Thoracic aorta (tissue), 2 donors: ENCODE measurements at regions not wholly inside any gene's neighbourhood (a gene's known extent, or its start where the extent isn't known, plus 50 kb on each side); places are given as distances from the start of the nearest gene placed in this dataset.

ENCODE experiments used
- ATAC-seq: fragments of 150-250 bp; one replicate; pipeline ENCODE4 v1.8.0; 2017; ENCODE audit warnings: low read depth; ENCODE audit not compliant: insufficient number of reproducible peaks, low FRiP score
- DNase-seq: peaks from one replicate; pipeline ENCODE4 v3.0.0-alpha.2; 2020; ENCODE audit warnings: low spot score
- H3K27ac ChIP-seq, 2 donors: fragments of 200-600 bp; sonication (generic); 1 replicate in 1 of 2; 2 replicates in 1 of 2; pipeline ENCODE4 v1.5.1; 2016; ENCODE audit warnings: mild to moderate bottlenecking in 2 of 2, moderate library complexity in 2 of 2
- H3K27me3 ChIP-seq: fragments of 200-600 bp; sonication (generic); replicated peaks from 2 replicates; pipeline ENCODE4 v1.6.0; 2016; ENCODE audit warnings: mild to moderate bottlenecking; ENCODE audit not compliant: insufficient read depth
- H3K36me3 ChIP-seq: fragments of 200-600 bp; sonication (generic); one replicate; pipeline ENCODE4 v1.5.1; 2016
- H3K4me1 ChIP-seq, 2 donors: fragments of 200-600 bp; sonication (generic); 1 replicate in 1 of 2; 2 replicates in 1 of 2; pipeline versions ENCODE4 v1.5.1 to v1.6.0; 2016; ENCODE audit warnings: low read depth in 2 of 2, mild to moderate bottlenecking in 1 of 2; ENCODE audit not compliant: control insufficient read depth in 1 of 2
- H3K4me3 ChIP-seq: fragments of 200-600 bp; sonication (generic); 2 replicates; pipeline ENCODE4 v1.5.1; 2016; ENCODE audit warnings: mild to moderate bottlenecking
- H3K9me3 ChIP-seq: fragments of 200-600 bp; sonication (generic); 2 replicates; pipeline ENCODE4 v1.5.1; 2016
- CTCF ChIP-seq: fragments of 200-600 bp; sonication (generic); IDR thresholded peaks from one replicate; pipeline ENCODE4 v1.5.1; 2019; ENCODE audit warnings: antibody characterized with exemption

DNA sequence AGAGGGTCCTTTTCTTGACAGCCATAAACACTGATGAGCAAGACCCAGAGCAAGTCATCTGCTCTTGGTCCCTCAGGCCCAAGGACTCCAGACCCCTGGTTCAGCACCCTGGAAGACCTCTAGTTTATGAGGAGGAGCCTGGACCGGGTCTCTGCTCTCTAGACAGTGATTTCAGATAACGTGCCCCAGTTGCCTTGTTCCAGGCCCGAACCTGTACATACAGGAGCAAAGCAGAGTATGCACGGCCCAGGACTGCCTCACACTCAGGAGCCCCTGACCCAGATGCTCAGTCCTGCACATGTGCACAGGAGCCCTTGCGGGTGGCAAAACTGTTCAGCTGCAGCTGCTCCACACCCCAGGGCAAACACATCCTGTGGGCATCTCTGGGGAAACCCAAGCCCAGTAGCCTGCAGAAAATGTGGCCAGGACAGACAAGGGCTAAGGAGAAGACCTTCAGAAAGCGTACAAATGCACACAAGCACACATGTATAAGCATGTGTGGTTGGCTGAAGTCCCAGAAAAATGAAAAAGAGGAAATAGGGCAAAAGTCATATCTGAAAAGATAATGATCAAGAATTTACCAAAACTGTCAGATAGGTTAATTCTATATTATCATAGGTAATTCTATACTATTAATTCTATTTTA, 59.9 kb upstream of the CORO2B start:
- peak overlapping the region; percentile 83 to 98 for H3K27ac ChIP-seq
- ATAC-seq, result no peak
- TF ChIP-seq CTCF, result no peak

DNA sequence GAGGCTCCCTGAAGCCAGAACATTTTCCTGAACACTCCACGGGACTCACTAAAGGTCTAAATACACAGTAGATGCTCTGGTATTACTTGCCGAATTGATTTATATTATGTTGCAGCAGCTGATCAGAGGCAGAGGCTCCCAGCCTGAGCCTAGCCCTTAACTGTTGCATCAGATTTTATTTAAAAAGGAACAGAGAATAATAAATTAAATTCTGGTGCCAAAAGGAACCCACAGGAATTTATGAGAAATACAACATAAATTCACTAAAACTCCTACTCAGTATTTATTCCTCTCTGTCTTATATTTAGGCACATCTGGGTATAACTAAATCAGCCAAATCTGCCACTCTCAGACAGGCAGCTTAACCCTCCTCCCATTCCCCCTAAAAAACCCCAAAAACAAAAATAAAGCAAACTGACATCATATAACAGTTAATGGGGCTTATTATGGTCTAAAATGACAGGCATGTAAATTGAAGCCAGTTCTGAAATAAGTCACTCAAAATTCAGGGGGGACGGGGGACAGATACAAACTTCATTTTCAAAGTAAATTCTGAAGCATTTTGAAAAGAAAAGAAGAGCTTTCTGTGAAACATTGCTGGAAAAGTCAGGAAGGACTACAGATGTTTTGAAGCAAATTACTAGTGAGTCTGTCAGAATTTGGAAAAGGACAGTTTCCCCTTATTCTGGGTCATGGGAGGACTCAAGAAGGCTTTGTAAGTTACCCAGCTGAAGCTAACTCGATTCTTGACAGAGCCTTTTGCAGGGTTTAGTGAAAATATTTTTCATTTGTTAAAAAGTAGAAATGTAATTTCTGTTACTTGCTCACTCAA, 53.8 kb upstream of the CORO2B start:
- H3K27me3 ChIP-seq, result no peaks in the 10 kb centered on the region
- H3K9me3 ChIP-seq, result no peaks in the 10 kb centered on the region
- no peak for TF ChIP-seq CTCF
- DNase-seq (no peak), ATAC-seq (no peak)
- no peak overlapping the region for H3K4me3 ChIP-seq
- peaks cover 8 to 13% of the 10 kb centered on the region in 2 donors for H3K4me1 ChIP-seq
- H3K27ac ChIP-seq, result peak overlapping the region in 1 of 2 donors; percentile 60
- no peaks in the 10 kb centered on the region for H3K36me3 ChIP-seq

More for the DNA sequence above, 59.9 kb upstream of the CORO2B start:
- Histone ChIP-seq H3K27me3 (no peaks in the 10 kb centered on the region), H3K9me3 (no peaks in the 10 kb centered on the region), H3K36me3 (no peaks in the 10 kb centered on the region), H3K4me1 (peaks cover 25 to 29% of the 10 kb centered on the region in 2 donors), H3K4me3 (no peak overlapping the region)
- no peak for DNase-seq

DNA sequence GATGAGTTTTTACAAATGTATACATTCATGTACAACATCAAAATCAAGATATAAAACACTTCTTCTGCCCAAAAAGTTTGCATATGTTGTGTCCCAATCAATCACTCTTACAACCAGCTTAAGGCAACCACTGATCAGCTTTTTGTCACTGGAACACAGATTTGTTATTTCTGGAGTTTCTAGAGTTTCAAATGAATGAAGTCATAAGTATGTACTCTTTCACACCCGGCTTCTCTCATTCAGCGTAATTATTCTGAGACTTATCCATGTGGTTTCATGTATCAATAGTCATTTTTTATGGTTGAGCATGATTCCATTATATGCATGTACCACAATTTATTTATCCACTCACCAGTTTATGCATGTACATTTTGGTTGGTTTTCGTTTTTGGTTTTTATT, 53.0 kb upstream of the CORO2B start:
- DNase-seq (no peak), ATAC-seq (no peak)
- no peak for TF ChIP-seq CTCF
- Histone ChIP-seq H3K4me3 (no peak overlapping the region), H3K9me3 (no peaks in the 10 kb centered on the region), H3K4me1 (peaks cover 8 to 13% of the 10 kb centered on the region in 2 donors), H3K27ac (no peak overlapping the region), H3K27me3 (no peaks in the 10 kb centered on the region), H3K36me3 (no peaks in the 10 kb centered on the region)

GRCh38 chr15:68526269-68526668, 52.5 kb upstream of the CORO2B start:
- no peak overlapping the region for H3K27ac ChIP-seq
- DNase-seq (no peak), ATAC-seq (no peak)
- no peak overlapping the region for H3K4me3 ChIP-seq
- H3K4me1 ChIP-seq, result peaks cover 8 to 13% of the 10 kb centered on the region in 2 donors
- H3K9me3 ChIP-seq, result no peaks in the 10 kb centered on the region
- no peaks in the 10 kb centered on the region for H3K27me3 ChIP-seq
- no peak for TF ChIP-seq CTCF
- H3K36me3 ChIP-seq, result no peaks in the 10 kb centered on the region

GRCh38 chr15:68526784-68527183, 52.0 kb upstream of the CORO2B start:
- no peak for TF ChIP-seq CTCF
- no peak overlapping the region for H3K27ac ChIP-seq
- DNase-seq, result no peak

More at GRCh38 chr15:68526784-68527183, 52.0 kb upstream of the CORO2B start:
- no peak overlapping the region for H3K4me3 ChIP-seq
- H3K27me3 ChIP-seq, result no peaks in the 10 kb centered on the region
- H3K36me3 ChIP-seq, result no peaks in the 10 kb centered on the region
- H3K9me3 ChIP-seq, result peaks cover 1% of the 10 kb centered on the region
- peaks cover 8 to 13% of the 10 kb centered on the region in 2 donors for H3K4me1 ChIP-seq
- ATAC-seq, result no peak
